HEK293 (cell line): ENCODE measurements at regions not wholly inside any gene's neighbourhood (a gene's known extent, or its start where the extent isn't known, plus 50 kb on each side); places are given as distances from the start of the nearest gene placed in this dataset.

Experiments
- CTCF ChIA-PET: fragments of 350-600 bp; formaldehyde crosslinking; extraction: SDS; loops from one replicate; lab custom pipeline; 2021; ENCODE audit warnings: antibody characterized with exemption; lab: Yijun Ruan, JAX
- POLR2A ChIA-PET: fragments of 300-600 bp; formaldehyde crosslinking; extraction: SDS; loops from one replicate; lab custom pipeline; 2020; ENCODE audit warnings: antibody characterized with exemption, inconsistent platforms; lab: Yijun Ruan, JAX
- H3K27ac ChIP-seq: fragments of 200-500 bp; sonication (Bioruptor generic); 2 replicates; pipeline ENCODE4 v1.5.1; 2014; ENCODE audit warnings: low read depth, low read length, control low read depth, inconsistent platforms; ENCODE audit errors: extremely low read depth
- H3K36me3 ChIP-seq, 2 experiments: fragments of 200-500 bp in 1 of 2; sonication (Bioruptor generic) in 1 of 2; 1 replicate in 1 of 2; 2 replicates in 1 of 2; pipeline ENCODE4 v1.5.1; 2014 to 2017; ENCODE audit warnings: inconsistent platforms in 2 of 2, low read length in 2 of 2; ENCODE audit not compliant: control insufficient read depth in 2 of 2, insufficient read depth in 1 of 2
- H3K4me1 ChIP-seq: fragments of 200-500 bp; sonication (Bioruptor generic); 2 replicates; pipeline ENCODE4 v1.5.1; 2014; ENCODE audit warnings: mild to moderate bottlenecking, low read length, inconsistent platforms; ENCODE audit not compliant: control insufficient read depth, insufficient read depth
- H3K4me3 ChIP-seq: 2 replicates; pipeline ENCODE4 v1.5.1; 2011; ENCODE audit warnings: low read depth, mild to moderate bottlenecking, control low read depth, low read length, moderate library complexity
- H3K9me3 ChIP-seq: fragments of 200-500 bp; sonication (Bioruptor generic); 2 replicates; pipeline ENCODE4 v1.5.1; 2014; ENCODE audit warnings: low read depth, low read length, inconsistent platforms; ENCODE audit not compliant: control insufficient read depth, insufficient read depth
- BCL6B ChIP-seq: fragments of 450-650 bp; formaldehyde crosslinking; IDR thresholded peaks from 2 replicates; pipeline ENCODE4 v1.5.1; 2017; ENCODE audit warnings: missing biosample characterization, missing genetic modification characterization
- HOXA7 ChIP-seq: sonication (generic); formaldehyde crosslinking; IDR thresholded peaks from 2 replicates; pipeline ENCODE4 v1.8.1; 2022; ENCODE audit warnings: missing genetic modification reagents, borderline replicate concordance
- KLF8 ChIP-seq: fragments of 450-650 bp; formaldehyde crosslinking; IDR thresholded peaks from 2 replicates; pipeline ENCODE4 v1.5.1; 2016; ENCODE audit warnings: missing biosample characterization, missing genetic modification characterization
- PRDM1 ChIP-seq: fragments of 450-650 bp; formaldehyde crosslinking; IDR thresholded peaks from 2 replicates; pipeline ENCODE4; 2016; ENCODE audit warnings: missing biosample characterization, missing genetic modification characterization
- RBAK ChIP-seq: fragments of 450-650 bp; formaldehyde crosslinking; IDR thresholded peaks from 2 replicates; pipeline ENCODE4 v1.5.1; 2016; ENCODE audit warnings: missing biosample characterization, missing genetic modification characterization
- REPIN1 ChIP-seq: fragments of 450-650 bp; formaldehyde crosslinking; IDR thresholded peaks from 2 replicates; pipeline ENCODE4 v1.5.1; 2017; ENCODE audit warnings: missing biosample characterization, missing genetic modification characterization, low read depth
- YY1 ChIP-seq: fragments of 450-650 bp; formaldehyde crosslinking; IDR thresholded peaks from 2 replicates; pipeline ENCODE4 v1.5.1; 2018; ENCODE audit warnings: missing biosample characterization, missing genetic modification characterization
- ZBTB48 ChIP-seq: fragments of 450-650 bp; formaldehyde crosslinking; IDR thresholded peaks from 2 replicates; pipeline ENCODE4 v1.5.1; 2016; ENCODE audit warnings: missing biosample characterization, missing genetic modification characterization
- ZNF121 ChIP-seq: fragments of 450-650 bp; formaldehyde crosslinking; IDR thresholded peaks from 2 replicates; pipeline ENCODE4 v1.5.1; 2016; ENCODE audit warnings: missing biosample characterization, missing genetic modification characterization
- ZNF155 ChIP-seq: fragments of 450-650 bp; formaldehyde crosslinking; IDR thresholded peaks from 2 replicates; pipeline ENCODE4 v1.5.1; 2016; ENCODE audit warnings: missing biosample characterization, missing genetic modification characterization
- ZNF174 ChIP-seq: fragments of 450-650 bp; formaldehyde crosslinking; IDR thresholded peaks from 2 replicates; pipeline ENCODE4 v1.5.0; 2017; ENCODE audit warnings: missing biosample characterization, mild to moderate bottlenecking, missing genetic modification characterization
- ZNF19 ChIP-seq: fragments of 450-650 bp; formaldehyde crosslinking; IDR thresholded peaks from 2 replicates; pipeline ENCODE4; 2016; ENCODE audit warnings: missing biosample characterization, missing genetic modification characterization, low read depth
- ZNF239 ChIP-seq: fragments of 450-650 bp; formaldehyde crosslinking; IDR thresholded peaks from 2 replicates; pipeline ENCODE4 v1.5.1; 2016; ENCODE audit warnings: missing biosample characterization, missing genetic modification characterization
- ZNF433 ChIP-seq: fragments of 450-650 bp; formaldehyde crosslinking; IDR thresholded peaks from 2 replicates; pipeline ENCODE4 v1.5.1; 2016; ENCODE audit warnings: missing biosample characterization, missing genetic modification characterization, low read depth
- ZNF521 ChIP-seq: fragments of 450-650 bp; formaldehyde crosslinking; IDR thresholded peaks from 2 replicates; pipeline ENCODE4 v1.5.1; 2017; ENCODE audit warnings: missing biosample characterization, mild to moderate bottlenecking, missing genetic modification characterization
- ZNF549 ChIP-seq: fragments of 450-650 bp; IDR thresholded peaks from 2 replicates; pipeline ENCODE4 v1.5.1; 2018; ENCODE audit warnings: missing biosample characterization, missing genetic modification characterization, mild to moderate bottlenecking, inconsistent platforms, moderate library complexity
- ZNF670 ChIP-seq: fragments of 450-650 bp; formaldehyde crosslinking; IDR thresholded peaks from 2 replicates; pipeline ENCODE4 v1.5.1; 2016; ENCODE audit warnings: missing biosample characterization, missing genetic modification characterization, low read depth
- ZNF677 ChIP-seq: fragments of 450-650 bp; IDR thresholded peaks from 2 replicates; pipeline ENCODE4 v1.5.0; 2018; ENCODE audit warnings: missing biosample characterization, mild to moderate bottlenecking, missing genetic modification characterization, moderate library complexity
- ZNF704 ChIP-seq: fragments of 450-650 bp; formaldehyde crosslinking; IDR thresholded peaks from 2 replicates; pipeline ENCODE4 v1.5.1; 2016; ENCODE audit warnings: missing biosample characterization, missing genetic modification characterization
- ZSCAN4 ChIP-seq: fragments of 450-650 bp; formaldehyde crosslinking; IDR thresholded peaks from 2 replicates; pipeline ENCODE4 v1.5.1; 2017; ENCODE audit warnings: missing biosample characterization, missing genetic modification characterization
- TF ChIP-seq, protein P1 (sequence below): fragments of 450-650 bp; formaldehyde crosslinking; IDR thresholded peaks from 2 replicates; pipeline ENCODE4 v1.5.1; 2016; ENCODE audit warnings: missing biosample characterization, missing genetic modification characterization
- TF ChIP-seq, protein P2 (sequence below): fragments of 450-650 bp; formaldehyde crosslinking; conservative IDR thresholded peaks from 2 replicates; pipeline ENCODE4 v1.5.1; 2016; ENCODE audit warnings: low read depth, missing biosample characterization, missing genetic modification characterization

DNA sequence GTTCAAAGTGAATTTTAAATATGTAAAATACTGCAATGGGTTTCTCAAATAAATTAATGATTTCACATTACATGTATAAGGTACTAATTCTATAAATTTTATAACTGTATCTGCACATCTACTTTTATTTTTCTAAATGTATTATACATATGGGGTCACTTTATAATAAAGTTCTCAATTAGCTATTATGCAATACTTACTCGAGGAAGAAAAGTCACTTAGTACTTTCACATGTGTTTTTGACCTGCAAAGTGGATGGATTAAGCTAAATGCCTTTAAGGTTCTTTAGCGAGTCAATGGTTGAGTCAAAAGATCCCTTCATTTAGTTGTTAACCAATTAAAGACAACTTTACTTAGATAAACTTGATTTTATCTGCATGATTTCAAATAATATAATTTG is 437.8 kb downstream of the ANKRD7 start:
- POLR2A ChIA-PET = no interaction called here
- TF ChIP-seq BCL6B (tag by site-specific recombination) (no peak), REPIN1 (tag by site-specific recombination) (no peak), ZNF19 (tag by site-specific recombination) (no peak), ZNF174 (tag by site-specific recombination) (no peak)
- TF ChIP-seq, all 188 proteins: peak for 0
- no peaks in the 10 kb centered on the region for H3K4me1 ChIP-seq
- CTCF ChIA-PET = no interaction called here
- H3K4me3 ChIP-seq = no peak overlapping the region
- H3K27ac ChIP-seq = no peak overlapping the region
- H3K36me3 ChIP-seq = no peaks in the 10 kb centered on the region
- H3K9me3 ChIP-seq = no peaks in the 10 kb centered on the region

- Histone ChIP-seq H3K36me3 (no peaks in the 10 kb centered on the region), H3K9me3 (no peaks in the 10 kb centered on the region), H3K4me1 (no peaks in the 10 kb centered on the region), H3K27ac (no peak overlapping the region), H3K4me3 (no peak overlapping the region)
- CTCF ChIA-PET = no interaction called here
- POLR2A ChIA-PET = no interaction called here
- no peak for TF ChIP-seq ZNF521 (tag by site-specific recombination)
- TF ChIP-seq PRDM1 (tag by site-specific recombination) = no peak
- no peak for TF ChIP-seq ZNF155 (tag by site-specific recombination)
- TF ChIP-seq, protein P1, sequence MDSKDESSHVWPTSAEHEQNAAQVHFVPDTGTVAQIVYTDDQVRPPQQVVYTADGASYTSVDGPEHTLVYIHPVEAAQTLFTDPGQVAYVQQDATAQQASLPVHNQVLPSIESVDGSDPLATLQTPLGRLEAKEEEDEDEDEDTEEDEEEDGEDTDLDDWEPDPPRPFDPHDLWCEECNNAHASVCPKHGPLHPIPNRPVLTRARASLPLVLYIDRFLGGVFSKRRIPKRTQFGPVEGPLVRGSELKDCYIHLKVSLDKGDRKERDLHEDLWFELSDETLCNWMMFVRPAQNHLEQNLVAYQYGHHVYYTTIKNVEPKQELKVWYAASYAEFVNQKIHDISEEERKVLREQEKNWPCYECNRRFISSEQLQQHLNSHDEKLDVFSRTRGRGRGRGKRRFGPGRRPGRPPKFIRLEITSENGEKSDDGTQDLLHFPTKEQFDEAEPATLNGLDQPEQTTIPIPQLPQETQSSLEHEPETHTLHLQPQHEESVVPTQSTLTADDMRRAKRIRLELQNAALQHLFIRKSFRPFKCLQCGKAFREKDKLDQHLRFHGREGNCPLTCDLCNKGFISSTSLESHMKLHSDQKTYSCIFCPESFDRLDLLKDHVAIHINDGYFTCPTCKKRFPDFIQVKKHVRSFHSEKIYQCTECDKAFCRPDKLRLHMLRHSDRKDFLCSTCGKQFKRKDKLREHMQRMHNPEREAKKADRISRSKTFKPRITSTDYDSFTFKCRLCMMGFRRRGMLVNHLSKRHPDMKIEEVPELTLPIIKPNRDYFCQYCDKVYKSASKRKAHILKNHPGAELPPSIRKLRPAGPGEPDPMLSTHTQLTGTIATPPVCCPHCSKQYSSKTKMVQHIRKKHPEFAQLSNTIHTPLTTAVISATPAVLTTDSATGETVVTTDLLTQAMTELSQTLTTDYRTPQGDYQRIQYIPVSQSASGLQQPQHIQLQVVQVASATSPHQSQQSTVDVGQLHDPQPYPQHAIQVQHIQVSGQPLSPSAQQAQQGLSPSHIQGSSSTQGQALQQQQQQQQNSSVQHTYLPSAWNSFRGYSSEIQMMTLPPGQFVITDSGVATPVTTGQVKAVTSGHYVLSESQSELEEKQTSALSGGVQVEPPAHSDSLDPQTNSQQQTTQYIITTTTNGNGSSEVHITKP = no peak
- TF ChIP-seq, protein P2, sequence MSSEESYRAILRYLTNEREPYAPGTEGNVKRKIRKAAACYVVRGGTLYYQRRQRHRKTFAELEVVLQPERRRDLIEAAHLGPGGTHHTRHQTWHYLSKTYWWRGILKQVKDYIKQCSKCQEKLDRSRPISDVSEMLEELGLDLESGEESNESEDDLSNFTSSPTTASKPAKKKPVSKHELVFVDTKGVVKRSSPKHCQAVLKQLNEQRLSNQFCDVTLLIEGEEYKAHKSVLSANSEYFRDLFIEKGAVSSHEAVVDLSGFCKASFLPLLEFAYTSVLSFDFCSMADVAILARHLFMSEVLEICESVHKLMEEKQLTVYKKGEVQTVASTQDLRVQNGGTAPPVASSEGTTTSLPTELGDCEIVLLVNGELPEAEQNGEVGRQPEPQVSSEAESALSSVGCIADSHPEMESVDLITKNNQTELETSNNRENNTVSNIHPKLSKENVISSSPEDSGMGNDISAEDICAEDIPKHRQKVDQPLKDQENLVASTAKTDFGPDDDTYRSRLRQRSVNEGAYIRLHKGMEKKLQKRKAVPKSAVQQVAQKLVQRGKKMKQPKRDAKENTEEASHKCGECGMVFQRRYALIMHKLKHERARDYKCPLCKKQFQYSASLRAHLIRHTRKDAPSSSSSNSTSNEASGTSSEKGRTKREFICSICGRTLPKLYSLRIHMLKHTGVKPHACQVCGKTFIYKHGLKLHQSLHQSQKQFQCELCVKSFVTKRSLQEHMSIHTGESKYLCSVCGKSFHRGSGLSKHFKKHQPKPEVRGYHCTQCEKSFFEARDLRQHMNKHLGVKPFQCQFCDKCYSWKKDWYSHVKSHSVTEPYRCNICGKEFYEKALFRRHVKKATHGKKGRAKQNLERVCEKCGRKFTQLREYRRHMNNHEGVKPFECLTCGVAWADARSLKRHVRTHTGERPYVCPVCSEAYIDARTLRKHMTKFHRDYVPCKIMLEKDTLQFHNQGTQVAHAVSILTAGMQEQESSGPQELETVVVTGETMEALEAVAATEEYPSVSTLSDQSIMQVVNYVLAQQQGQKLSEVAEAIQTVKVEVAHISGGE (tag by site-specific recombination) = no peak
- no peak for TF ChIP-seq ZNF677
- TF ChIP-seq ZNF433 (tag by site-specific recombination) = no peak
- no peak for TF ChIP-seq RBAK (tag by site-specific recombination)
- TF ChIP-seq ZSCAN4 (tag by site-specific recombination) = no peak
- TF ChIP-seq ZBTB48 (tag by site-specific recombination) = no peak
- TF ChIP-seq ZNF549 (tag by site-specific recombination) = no peak
- TF ChIP-seq YY1 = no peak
- TF ChIP-seq ZNF704 (tag by site-specific recombination) = no peak
- TF ChIP-seq ZNF670 (tag by site-specific recombination) = no peak
- no peak for TF ChIP-seq HOXA7 (CRISPR knock-in tag)
- no peak for TF ChIP-seq KLF8 (tag by site-specific recombination)
- no peak for TF ChIP-seq ZNF121 (tag by site-specific recombination)
- no peak for TF ChIP-seq ZNF239
Observed at GRCh38 chr7:118664498-118664897, 440.0 kb downstream of the ANKRD7 start.
